NCI-H2171 (cell line): ENCODE measurements at regions not wholly inside any gene's neighbourhood (a gene's known extent, or its start where the extent isn't known, plus 50 kb on each side); places are given as distances from the start of the nearest gene placed in this dataset.
"Not testable (repeated sequence)": the region's sequence is repeated elsewhere in the genome, so short reads cannot be mapped to it uniquely, and the experiment has no call there.

Experiments
- DNase-seq: peaks from one replicate; lab custom pipeline; 2025; lab: John Stamatoyannopoulos, UW

DNA sequence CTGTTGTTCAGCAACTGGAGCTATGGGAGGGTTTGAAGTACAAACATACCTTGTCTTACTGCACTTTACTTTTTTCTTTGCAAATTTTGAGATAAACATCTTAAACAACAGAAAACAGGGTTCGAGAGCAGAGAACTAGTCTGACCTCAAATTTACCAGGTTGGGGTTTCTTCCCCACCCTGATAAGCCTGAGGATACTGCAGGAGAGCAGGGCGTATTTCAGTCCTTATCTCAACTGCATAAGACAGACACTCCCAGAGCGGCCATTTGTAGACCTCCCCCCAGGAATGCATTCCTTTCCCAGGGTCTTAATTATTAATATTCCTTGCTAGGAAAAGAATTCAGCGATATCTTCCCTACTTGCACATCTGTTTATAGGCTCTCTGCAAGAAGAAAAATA, 242.1 kb upstream of the DDHD1 start:
- not testable (repeated sequence) for DNase-seq

DNA sequence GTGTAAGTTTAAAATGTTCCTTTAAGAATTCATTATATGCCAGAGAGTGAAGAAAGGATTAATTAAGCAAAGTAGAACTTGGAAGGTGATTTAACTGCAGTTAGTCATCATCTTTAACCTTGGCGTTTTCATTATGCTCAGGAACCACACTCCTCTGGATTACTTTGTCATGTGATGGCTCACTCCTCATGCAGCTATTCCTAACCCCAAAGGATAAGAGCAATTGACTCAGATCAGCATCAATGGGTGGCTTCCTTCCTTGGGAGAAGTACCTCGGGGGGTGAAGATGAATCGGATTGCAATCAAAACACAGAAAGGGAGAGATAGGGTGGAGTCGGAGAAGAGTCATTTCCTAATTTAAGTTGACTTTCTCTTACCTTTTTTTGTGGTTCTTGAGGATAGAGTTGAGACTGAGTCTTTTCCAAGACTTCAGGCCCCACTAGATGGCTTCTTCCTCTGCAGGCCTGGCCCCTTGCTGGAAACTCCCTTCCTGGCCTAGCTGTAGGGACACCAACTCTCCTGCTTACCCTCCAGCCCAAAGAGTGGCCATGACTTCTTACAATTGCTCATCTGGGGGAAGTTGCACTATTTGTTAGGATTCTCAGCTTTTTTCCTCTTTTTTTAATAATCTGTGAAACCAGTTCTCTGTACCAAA, 238.6 kb upstream of the DDHD1 start:
- no peak for DNase-seq

DNA sequence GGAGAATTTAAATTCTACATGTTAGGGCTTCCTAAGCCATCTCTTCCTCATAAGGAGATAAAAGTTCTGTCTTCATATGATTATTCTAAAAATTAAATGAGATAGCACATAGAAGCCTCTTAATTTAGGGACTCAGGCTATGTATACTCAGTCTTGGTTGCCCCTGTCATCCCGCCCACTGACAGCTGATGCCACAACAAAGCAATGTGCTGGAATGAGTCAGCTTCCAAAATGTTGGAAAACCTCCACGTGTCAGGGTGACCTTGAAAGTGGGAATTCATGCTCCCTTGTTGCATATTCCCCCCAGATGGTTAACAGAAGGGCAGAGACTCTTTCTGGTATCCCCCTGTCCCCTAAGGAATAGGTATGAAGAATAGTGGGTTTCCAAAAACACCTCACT, 238.0 kb upstream of the DDHD1 start:
- no peak for DNase-seq

DNA sequence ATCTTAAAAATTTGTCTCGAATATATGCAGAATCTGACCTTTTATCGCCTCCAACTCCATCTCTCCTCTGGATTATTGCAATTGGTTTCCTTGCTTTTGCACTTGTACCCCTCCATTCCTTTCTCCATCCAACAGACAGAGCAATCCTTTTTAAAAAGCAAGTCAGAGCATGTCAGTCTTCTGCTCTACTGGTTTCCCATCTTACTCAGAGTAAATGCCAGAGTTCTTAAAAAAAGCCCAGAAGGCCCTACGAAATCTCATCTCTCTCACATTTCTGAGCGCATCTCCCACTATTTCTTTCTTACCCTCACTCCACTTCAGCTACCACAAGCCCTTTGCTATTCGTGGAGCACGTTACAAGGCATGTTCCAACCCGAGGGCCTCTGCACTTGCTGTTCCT, 236.9 kb upstream of the DDHD1 start:
- no peak for DNase-seq

DNA sequence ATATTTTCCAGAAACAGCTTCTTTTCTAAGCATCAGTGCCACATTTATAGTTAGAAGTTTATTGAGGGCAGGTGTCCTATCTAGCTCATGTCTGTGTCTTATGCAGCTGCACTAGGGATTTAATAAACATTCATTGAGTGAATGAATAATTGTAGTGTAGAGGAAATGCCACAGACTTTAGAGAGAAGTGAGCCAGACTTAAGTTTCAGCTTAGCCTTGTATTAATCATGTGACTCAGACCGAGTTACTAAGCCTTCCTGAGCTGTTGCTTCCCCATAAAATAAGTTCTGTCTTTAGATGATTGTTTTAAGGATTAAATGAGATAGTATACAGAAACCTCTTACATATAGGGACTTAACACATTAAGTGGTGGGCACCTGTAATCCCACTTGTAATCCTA, 236.1 kb upstream of the DDHD1 start:
- no peak for DNase-seq

DNA sequence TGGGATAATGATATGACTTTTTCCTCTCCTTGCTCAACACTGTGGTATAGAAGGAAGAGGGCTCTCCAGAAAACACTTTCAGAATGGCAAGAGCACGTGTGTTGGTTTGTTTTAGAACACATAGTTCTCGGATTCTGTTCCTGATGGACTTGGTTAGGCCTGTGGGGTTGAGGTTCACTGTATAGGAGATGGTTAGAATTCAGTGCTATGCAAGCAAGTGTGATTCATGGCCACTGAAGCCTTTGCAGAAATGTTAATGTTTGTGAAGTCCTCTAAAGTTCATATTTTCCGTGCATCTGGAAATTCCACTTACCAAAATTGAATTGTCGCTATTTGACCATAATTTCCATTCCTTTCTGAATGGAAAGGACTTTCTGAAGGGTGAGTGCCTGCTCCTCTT, 233.2 kb upstream of the DDHD1 start:
- DNase-seq: no peak

DNA sequence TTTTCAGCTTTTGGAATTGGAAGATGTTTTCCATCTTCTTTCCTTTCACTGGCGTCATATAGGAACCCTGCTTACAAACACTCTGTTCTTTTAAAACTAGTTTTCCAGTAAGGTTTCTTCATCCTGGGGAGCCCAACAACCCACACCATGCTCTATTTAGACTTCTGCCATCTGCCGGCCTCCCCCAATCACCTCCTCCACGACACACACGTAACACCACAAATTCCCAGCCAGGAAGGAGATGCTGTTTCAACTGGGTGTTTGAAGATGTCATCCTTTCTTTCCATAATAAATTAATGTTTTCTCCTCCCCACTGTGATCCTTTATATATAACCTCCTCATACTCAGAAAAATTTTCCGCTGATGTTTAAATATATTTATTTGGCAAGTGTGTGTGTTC, 231.4 kb upstream of the DDHD1 start:
- no peak for DNase-seq

DNA sequence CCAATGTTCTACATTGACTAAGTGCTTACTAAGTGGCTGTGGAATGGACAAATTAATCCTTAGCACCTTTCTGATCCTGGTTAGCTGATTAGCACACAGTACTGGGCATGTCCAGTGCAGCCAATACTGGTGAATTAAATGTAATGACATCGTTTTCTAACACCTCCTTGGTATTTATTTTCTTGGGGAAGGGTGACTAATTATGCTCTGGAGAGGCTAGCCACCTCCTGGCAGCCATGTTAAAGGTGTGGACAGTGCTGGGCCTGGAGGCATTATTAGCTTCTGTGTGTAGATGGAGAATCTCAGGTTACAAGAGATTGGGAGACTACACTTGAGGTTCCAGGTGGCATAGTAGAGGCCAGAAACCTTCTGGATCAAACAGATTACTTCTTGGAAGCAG, 230.9 kb upstream of the DDHD1 start:
- no peak for DNase-seq

DNA sequence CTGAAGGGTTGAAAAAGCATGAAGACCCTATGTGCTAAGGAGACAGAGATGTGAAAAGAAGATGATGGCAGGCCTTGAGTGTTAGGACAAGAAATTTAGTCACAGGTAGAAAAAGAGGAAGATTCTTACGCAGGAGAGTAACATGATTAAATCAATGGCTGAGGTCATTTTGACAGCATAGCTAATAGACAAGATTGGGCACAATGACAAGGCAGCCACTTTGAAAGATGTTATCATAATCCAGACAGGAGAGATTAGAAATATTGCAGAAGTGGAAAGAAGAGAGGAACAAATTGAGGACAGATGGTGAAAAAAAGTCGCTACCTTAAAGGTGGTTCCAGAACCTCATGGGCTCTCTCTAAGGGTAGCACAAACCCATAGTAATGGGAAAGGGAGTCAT, 228.8 kb upstream of the DDHD1 start:
- DNase-seq: no peak

DNA sequence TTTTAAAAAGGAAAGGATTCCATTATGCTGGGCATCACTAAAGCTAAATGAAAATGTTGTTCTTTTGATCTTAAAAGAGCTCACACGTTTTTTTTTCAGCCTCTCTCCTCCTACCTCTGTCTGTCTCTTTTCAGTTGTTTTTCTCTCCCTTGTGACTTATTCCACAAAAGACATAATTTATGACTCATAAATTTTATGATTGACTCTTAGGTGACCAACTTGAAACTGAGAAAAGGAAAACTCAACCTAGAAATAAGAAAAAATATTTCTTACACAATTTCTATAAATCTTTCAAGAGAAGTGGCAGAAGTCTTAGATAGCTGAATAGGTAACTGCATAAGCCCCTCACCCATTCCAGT, 227.7 kb upstream of the DDHD1 start:
- no peak for DNase-seq

DNA sequence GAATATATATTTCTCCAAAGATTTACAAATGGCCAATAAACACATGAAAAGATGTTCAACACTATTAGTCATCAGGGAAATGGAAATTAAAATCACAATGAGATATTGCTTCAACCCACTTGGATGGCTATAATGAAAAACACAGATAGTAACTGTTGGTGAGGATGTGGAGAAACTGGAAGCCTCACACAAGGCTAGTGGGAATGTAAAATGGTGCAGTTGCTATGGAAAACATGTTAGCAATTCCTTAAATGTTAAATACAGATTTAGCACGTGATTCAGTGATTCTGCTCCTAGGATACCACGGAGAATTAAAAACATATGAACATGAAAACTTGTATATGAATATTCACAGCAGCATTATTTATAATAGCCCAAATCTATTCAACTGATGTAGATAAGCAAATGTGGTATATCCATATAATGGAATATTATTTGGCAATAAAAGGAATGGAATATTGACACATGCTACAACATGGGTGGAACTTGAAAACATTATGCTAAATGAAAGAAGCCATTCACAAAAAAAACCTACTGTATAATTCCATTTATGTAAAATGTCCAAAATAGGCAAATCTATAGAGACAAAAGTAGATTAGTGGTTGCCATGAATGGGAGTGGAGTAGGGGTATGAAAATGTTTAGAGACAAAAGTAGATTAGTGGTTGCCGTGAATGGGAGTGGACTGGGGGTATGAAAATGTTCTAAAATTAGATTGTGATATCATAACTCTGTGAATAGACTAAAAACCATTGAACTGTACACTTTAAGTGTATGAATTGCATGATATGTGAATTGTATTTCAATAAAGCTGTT, 227.1 kb upstream of the DDHD1 start:
- no peak for DNase-seq

DNA sequence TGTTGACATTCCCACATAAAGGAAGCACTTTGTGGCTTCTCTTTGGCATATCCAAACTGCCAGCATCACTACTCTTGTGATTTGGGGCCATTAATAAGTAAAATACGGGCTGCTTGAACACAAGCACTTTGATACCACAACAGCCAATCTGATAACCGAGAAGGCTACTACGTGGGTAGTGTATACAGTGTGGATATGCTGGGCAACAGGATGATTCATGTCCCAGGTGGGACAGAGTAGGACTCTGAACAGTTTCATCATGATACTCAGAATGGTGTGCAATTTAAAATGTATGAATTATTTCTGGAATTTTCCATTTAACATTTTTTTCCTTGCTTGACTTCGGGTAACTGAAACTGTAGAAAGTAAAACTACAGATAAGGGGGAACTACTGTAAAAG, 225.0 kb upstream of the DDHD1 start:
- no peak for DNase-seq

DNA sequence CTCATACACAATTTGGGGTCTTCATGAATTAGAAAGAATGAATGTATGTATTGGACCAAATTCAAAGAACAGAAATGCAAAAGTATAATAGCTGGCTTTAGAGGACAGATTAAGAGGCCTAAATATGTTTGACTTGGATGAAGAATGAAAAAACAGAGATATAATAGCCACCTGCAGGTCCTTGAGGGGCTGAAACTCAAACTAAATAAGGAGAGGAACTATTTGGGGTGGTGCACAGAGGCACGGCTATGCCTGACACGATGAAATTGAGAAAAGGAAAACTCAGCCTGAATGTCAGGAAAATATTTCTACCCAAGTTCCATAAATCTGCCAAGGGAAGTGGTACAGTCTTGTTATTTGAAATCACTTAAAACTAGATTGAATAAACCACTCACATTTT, 222.9 kb upstream of the DDHD1 start:
- DNase-seq: no peak

DNA sequence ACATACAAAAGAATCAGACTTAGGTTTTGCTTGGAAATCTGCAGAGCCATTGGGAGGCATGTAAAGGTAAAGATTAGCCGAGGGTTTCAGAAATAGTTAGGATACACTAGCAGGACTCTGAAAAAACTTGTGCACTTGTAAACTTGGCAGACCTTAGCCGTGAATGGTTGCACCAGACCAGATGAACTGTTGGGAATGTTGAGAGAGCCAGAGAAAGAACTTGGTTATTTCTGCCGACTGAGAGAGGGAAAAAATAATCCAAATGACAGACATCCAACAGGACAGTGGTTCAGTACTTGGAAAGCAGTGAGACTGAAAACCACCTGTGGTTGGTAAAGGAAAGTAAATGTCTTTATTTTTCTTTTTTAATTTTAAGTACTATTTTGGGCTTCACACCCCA, 222.5 kb upstream of the DDHD1 start:
- no peak for DNase-seq

DNA sequence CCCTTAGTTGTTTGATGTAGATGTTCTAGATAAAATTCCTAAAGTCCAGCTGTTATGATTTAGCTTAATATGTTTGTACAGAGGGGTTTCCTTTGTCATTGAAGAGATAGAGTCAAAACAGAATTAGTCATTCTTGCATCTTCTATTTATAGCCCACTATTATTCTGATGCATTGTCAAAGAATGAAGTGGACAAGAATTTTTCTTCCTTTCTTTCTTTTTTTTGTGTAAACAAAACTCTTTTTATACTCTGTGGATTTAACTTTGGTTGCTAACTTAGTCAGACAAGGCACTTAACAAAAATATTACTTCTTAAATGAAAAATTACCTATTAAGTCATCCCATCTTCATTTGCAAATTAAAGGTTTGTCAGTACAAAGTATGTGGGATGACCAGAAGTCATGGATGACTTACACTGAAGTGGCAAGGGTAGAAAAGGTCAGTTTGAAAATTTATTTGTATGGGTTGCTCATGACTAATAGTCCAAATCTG, 215.6 kb upstream of the DDHD1 start:
- no peak for DNase-seq

DNA sequence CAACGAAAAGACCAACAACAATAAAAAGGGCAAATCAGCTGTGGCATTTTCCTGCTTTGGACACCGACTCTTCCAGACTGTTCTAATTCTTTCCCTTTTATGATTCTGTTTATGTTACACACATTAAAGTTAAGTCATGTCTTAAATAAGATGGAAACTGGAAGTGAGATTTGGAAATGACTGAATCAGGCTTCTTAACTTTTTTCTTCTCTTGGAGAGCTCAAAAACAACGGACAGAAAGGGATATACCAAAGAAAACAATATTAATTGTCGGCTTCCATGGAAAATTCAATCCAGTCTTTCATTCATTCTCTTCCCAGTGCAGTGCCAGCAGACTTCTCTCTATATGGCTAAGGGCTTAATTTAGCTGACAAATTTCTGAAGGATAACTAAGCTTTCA, 214.9 kb upstream of the DDHD1 start:
- no peak for DNase-seq

DNA sequence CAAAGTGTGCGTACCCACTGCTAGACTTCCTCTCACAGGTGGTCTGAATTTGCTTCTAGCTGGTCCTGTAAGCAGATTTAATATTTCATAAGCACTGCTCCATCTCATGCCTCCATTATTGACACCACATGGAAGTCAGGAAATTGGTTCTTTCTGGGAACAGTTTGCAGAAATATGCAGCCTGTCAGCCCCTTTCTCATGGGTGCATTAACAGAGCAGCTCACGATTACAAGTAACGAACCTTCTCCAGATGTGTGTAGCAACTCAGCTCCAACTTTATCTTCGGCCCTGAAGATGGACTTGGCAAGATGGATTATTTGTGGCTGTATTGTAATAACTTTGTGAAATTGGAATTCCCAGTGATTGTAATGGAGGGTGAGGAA, 214.5 kb upstream of the DDHD1 start:
- no peak for DNase-seq

DNA sequence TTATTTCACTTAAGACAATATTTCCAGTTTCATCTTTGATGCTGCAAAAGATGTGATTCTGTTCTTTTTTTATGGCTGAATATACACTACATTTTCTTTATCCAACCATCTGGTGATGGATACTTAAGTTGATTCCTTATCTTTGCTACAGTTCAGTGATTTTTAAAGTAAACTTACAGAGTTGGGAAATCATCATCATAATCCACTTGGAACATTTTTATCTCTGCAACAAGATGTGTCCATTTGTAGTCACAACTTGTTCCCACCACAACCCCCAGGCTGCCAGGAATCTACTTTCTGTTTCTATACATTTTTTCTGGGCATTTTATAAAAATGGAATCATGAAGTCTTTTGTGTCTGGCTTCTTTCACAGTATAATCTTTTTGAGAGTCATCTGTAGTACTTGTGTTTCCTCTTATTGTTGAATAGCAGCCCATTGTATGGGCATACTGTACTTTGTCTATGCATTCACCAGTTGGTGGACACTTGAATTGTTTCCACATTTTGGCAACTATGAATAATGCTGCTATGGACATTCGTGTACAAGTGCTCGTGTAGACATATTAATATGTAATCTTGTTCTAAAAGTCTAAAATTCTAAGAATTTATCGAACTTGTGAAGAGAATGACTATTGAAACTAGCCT, 212.5 kb upstream of the DDHD1 start:
- DNase-seq: no peak

DNA sequence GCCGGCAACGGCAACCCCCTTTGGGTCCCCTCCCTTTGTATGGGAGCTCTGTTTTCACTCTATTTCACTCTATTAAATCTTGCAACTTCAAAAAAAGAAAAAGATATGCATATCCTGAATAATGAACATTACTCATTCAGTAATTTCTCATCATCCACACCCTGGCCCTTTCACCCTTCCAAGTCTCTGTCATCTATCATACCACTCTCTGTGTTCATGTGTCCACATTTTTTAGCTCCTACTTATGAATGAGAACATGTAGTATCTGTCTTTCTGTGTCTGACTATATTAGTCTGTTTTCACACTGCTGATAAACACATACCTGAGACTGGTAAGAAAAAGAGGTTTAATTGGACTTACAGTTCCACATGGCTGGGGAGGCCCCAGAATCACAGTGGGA, 209.8 kb upstream of the DDHD1 start:
- DNase-seq: not testable (repeated sequence)

DNA sequence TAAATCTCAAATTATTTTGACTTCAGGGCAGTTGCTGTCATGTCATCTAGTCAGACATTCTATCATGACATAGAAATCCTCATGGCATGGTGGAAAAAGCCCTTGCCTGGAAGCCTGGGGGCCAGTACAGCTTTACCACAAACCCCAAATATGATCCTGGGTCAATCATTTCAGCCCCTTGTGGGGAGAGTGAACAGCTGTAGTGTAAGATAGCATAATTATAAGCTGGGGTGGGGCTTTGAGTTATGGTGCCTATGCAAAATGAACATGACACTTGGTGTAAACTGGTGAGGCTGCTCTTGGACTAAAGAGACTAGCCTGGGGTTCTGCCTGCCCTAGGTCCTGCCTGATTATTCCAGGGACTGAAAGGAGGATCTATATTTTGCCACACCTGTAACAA, 207.7 kb upstream of the DDHD1 start:
- DNase-seq: no peak

DNA sequence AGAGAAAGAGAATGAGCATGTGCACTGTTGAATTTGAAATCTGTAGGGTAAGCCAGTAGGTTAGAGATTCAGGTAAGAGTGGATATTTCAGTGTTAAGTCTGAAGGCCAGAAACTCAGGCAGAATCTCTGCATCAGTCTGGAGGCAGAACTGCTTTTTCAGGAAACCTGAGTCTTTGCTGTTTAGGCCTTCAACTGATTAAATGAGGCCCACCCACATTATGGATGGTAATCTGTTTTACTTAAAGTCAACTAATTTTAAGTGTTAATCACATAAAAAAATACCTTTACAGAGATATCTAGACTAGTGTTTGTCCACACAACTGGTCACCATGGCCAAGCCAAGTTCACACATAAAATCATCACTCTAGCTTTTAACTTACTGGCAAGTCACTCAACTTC, 205.0 kb upstream of the DDHD1 start:
- DNase-seq: no peak

DNA sequence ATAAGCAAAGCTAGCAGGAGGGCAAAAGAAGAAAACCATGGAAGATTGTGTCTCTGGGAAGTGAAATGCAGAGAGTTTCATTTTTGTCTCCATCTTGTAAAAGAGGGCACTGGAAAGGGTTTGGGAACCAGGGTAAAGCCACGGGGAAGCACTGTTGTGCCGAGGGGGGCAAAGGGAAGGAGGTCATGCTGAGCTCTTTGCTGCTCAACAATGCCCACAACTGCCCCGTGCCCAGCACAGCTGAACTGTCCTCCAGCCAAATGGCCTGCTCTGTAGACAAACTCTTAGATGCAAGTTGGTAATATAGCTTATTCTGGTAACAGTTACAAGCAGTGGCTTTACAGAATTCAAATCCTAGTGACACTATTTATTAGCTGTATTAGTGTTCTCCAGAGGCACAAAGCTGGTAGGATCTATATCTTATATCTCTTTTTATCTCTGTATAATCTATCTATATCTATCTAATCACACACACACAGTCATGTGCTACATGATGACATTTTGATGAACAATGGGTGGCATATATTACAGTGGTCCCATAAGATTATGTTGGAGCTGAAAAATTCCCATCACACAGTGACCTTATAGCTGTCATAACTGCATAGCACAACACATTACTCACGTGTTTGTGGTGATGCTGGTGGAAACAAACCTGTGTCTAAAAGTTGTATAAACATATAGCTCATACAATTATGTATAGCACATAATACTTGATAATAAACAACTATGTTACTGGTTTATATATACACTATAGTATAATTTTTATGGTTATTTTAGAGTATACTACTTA, 203.4 kb upstream of the DDHD1 start:
- DNase-seq: no peak
